ENCODE measurements at regions not wholly inside any gene's neighbourhood (a gene's known extent, or its start where the extent isn't known, plus 50 kb on each side); places are given as distances from the start of the nearest gene placed in this dataset.

GRCh38 chr6:90691823-90692222 lies 105.0 kb upstream of the MAP3K7 start:
- Histone ChIP-seq H3K36me3 (ENCODE audit: insufficient read depth, low read length) (no peaks in the 10 kb centered on the region), H3F3A (ENCODE audit: insufficient read depth, low read length, poor library complexity, severe bottlenecking) (no peaks in the 10 kb centered on the region), H3K9me3 (ENCODE audit: low read length) (no peaks in the 10 kb centered on the region), H3K27me3 (ENCODE audit: insufficient read depth, low read depth, low read length) (no peaks in the 10 kb centered on the region), H3K79me2 (replicated peaks; ENCODE audit: insufficient read depth, low read length) (no peaks in the 10 kb centered on the region), H3K27ac (ENCODE audit: low read length) (no peak overlapping the region), H3K4me3 (ENCODE audit: low read length) (no peak overlapping the region), H2AFZ (ENCODE audit: low read depth, low read length) (no peak overlapping the region), H3K4me2 (ENCODE audit: low read length) (no peak overlapping the region), H4K20me1 (ENCODE audit: insufficient read depth) (no peaks in the 10 kb centered on the region), H3K9ac (ENCODE audit: low read length) (no peak overlapping the region), H3K9me2 (ENCODE audit: insufficient read depth, low read length) (no peaks in the 10 kb centered on the region)
- no peak for TF ChIP-seq REST (IDR thresholded peaks at IDR 0.05; ENCODE audit: borderline replicate concordance)
- TF ChIP-seq, protein P1, sequence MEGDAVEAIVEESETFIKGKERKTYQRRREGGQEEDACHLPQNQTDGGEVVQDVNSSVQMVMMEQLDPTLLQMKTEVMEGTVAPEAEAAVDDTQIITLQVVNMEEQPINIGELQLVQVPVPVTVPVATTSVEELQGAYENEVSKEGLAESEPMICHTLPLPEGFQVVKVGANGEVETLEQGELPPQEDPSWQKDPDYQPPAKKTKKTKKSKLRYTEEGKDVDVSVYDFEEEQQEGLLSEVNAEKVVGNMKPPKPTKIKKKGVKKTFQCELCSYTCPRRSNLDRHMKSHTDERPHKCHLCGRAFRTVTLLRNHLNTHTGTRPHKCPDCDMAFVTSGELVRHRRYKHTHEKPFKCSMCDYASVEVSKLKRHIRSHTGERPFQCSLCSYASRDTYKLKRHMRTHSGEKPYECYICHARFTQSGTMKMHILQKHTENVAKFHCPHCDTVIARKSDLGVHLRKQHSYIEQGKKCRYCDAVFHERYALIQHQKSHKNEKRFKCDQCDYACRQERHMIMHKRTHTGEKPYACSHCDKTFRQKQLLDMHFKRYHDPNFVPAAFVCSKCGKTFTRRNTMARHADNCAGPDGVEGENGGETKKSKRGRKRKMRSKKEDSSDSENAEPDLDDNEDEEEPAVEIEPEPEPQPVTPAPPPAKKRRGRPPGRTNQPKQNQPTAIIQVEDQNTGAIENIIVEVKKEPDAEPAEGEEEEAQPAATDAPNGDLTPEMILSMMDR (IDR thresholded peaks at IDR 0.05; ENCODE audit: poor library complexity, severe bottlenecking): no peak
- no peak for TF ChIP-seq SMC3 (conservative IDR thresholded peaks at IDR 0.05; ENCODE audit: poor library complexity)
- TF ChIP-seq MXI1 (conservative IDR thresholded peaks at IDR 0.05; ENCODE audit: poor library complexity, severe bottlenecking): no peak
- TF ChIP-seq EP300 (conservative IDR thresholded peaks at IDR 0.05; ENCODE audit: poor library complexity, severe bottlenecking): no peak
- no peak for TF ChIP-seq TAF1 (IDR thresholded peaks at IDR 0.05; ENCODE audit: low read depth)
- TF ChIP-seq RAD21 (conservative IDR thresholded peaks at IDR 0.05): no peak
- no peak for TF ChIP-seq POLR2AphosphoS5 (IDR thresholded peaks at IDR 0.05)
- TF ChIP-seq EZH2 (IDR thresholded peaks at IDR 0.05; ENCODE audit: borderline replicate concordance, insufficient read depth, low read length, poor library complexity, severe bottlenecking): no peak

GRCh38 chr6:90689172-90689571 lies 102.3 kb upstream of the MAP3K7 start:
- Histone ChIP-seq H3K9me2 (ENCODE audit: insufficient read depth, low read length) (no peaks in the 10 kb centered on the region), H3K9me3 (ENCODE audit: low read length) (no peaks in the 10 kb centered on the region), H3K9ac (ENCODE audit: low read length) (no peak overlapping the region), H3F3A (ENCODE audit: insufficient read depth, low read length, poor library complexity, severe bottlenecking) (no peaks in the 10 kb centered on the region), H3K27ac (ENCODE audit: low read length) (no peak overlapping the region), H4K20me1 (ENCODE audit: insufficient read depth) (no peaks in the 10 kb centered on the region), H3K4me3 (ENCODE audit: low read length) (no peak overlapping the region), H3K27me3 (ENCODE audit: insufficient read depth, low read depth, low read length) (no peaks in the 10 kb centered on the region), H3K4me2 (ENCODE audit: low read length) (no peak overlapping the region), H3K79me2 (replicated peaks; ENCODE audit: insufficient read depth, low read length) (no peaks in the 10 kb centered on the region), H3K36me3 (ENCODE audit: insufficient read depth, low read length) (no peaks in the 10 kb centered on the region), H2AFZ (ENCODE audit: low read depth, low read length) (no peak overlapping the region)
- TF ChIP-seq EP300 (conservative IDR thresholded peaks at IDR 0.05; ENCODE audit: poor library complexity, severe bottlenecking) (no peak), SMC3 (conservative IDR thresholded peaks at IDR 0.05; ENCODE audit: poor library complexity) (no peak)
